ENCODE measurements at regions not wholly inside any gene's neighbourhood (a gene's known extent, or its start where the extent isn't known, plus 50 kb on each side); places are given as distances from the start of the nearest gene placed in this dataset.

GRCh38 chr4:67342291-67342690, 203.0 kb downstream of the CENPC start:
- TF ChIP-seq REST (IDR thresholded peaks at IDR 0.05; ENCODE audit: low read depth) (no peak), EGR1 (IDR thresholded peaks at IDR 0.05) (no peak), ZBTB7A (IDR thresholded peaks at IDR 0.05; ENCODE audit: low read depth) (no peak), TEAD4 (IDR thresholded peaks at IDR 0.05) (no peak), USF1 (IDR thresholded peaks at IDR 0.05) (no peak), EP300 (IDR thresholded peaks at IDR 0.05; ENCODE audit: borderline replicate concordance) (no peak), YY1 (IDR thresholded peaks at IDR 0.05; ENCODE audit: low read depth) (no peak), RAD21 (IDR thresholded peaks at IDR 0.05; ENCODE audit: low read depth) (no peak), CREB1 (IDR thresholded peaks at IDR 0.05; ENCODE audit: low read depth) (no peak), CEBPB (IDR thresholded peaks at IDR 0.05) (no peak), FOXM1 (IDR thresholded peaks at IDR 0.05; ENCODE audit: borderline replicate concordance, low read depth) (no peak), NFIC (IDR thresholded peaks at IDR 0.05) (no peak), TAF1 (IDR thresholded peaks at IDR 0.05; ENCODE audit: low read depth) (no peak), MAX (IDR thresholded peaks at IDR 0.05) (no peak), TCF12 (IDR thresholded peaks at IDR 0.05; ENCODE audit: low read depth) (no peak)

- TF ChIP-seq NFIC (IDR thresholded peaks at IDR 0.05) (no peak), TCF12 (IDR thresholded peaks at IDR 0.05; ENCODE audit: low read depth) (no peak), RAD21 (IDR thresholded peaks at IDR 0.05; ENCODE audit: low read depth) (no peak), CEBPB (IDR thresholded peaks at IDR 0.05) (no peak), TEAD4 (IDR thresholded peaks at IDR 0.05) (no peak), EGR1 (IDR thresholded peaks at IDR 0.05) (no peak), CREB1 (IDR thresholded peaks at IDR 0.05; ENCODE audit: low read depth) (no peak)
Observed at GRCh38 chr4:67333664-67334063, 211.6 kb downstream of the CENPC start.

- TF ChIP-seq TAF1 (IDR thresholded peaks at IDR 0.05; ENCODE audit: low read depth), result no peak
- TF ChIP-seq RAD21 (IDR thresholded peaks at IDR 0.05; ENCODE audit: low read depth), result peak; percentile 14; the same call in 1 of the 2 replicates
Observed at GRCh38 chr4:67332627-67333026, 212.7 kb downstream of the CENPC start.

- no peak for TF ChIP-seq REST (IDR thresholded peaks at IDR 0.05; ENCODE audit: low read depth)
- no peak for TF ChIP-seq CEBPB (IDR thresholded peaks at IDR 0.05)
- no peak for TF ChIP-seq EP300 (IDR thresholded peaks at IDR 0.05; ENCODE audit: borderline replicate concordance)
- no peak for TF ChIP-seq EGR1 (IDR thresholded peaks at IDR 0.05)
Observed at GRCh38 chr4:67328393-67328792, 216.9 kb downstream of the CENPC start.

- TF ChIP-seq TEAD4 (IDR thresholded peaks at IDR 0.05), result no peak
- TF ChIP-seq USF1 (IDR thresholded peaks at IDR 0.05), result no peak
- TF ChIP-seq YY1 (IDR thresholded peaks at IDR 0.05; ENCODE audit: low read depth), result no peak
- TF ChIP-seq EP300 (IDR thresholded peaks at IDR 0.05; ENCODE audit: borderline replicate concordance), result no peak
- TF ChIP-seq RAD21 (IDR thresholded peaks at IDR 0.05; ENCODE audit: low read depth), result no peak
- TF ChIP-seq EGR1 (IDR thresholded peaks at IDR 0.05), result no peak
- TF ChIP-seq NFIC (IDR thresholded peaks at IDR 0.05), result no peak
- no peak for TF ChIP-seq CREB1 (IDR thresholded peaks at IDR 0.05; ENCODE audit: low read depth)
- no peak for TF ChIP-seq REST (IDR thresholded peaks at IDR 0.05; ENCODE audit: low read depth)
- no peak for TF ChIP-seq FOXM1 (IDR thresholded peaks at IDR 0.05; ENCODE audit: borderline replicate concordance, low read depth)
- TF ChIP-seq MAX (IDR thresholded peaks at IDR 0.05), result no peak
- TF ChIP-seq TAF1 (IDR thresholded peaks at IDR 0.05; ENCODE audit: low read depth), result no peak
- TF ChIP-seq CEBPB (IDR thresholded peaks at IDR 0.05), result no peak
- no peak for TF ChIP-seq TCF12 (IDR thresholded peaks at IDR 0.05; ENCODE audit: low read depth)
- no peak for TF ChIP-seq ZBTB7A (IDR thresholded peaks at IDR 0.05; ENCODE audit: low read depth)
Observed at GRCh38 chr4:67328018-67328278, 217.4 kb downstream of the CENPC start.
